SK-N-SH treated with all-trans-retinoic acid at 6 μM for 48 hours (cell line): ENCODE measurements at regions not wholly inside any gene's neighbourhood (a gene's known extent, or its start where the extent isn't known, plus 50 kb on each side); places are given as distances from the start of the nearest gene placed in this dataset.

Experiments
- CSDC2 ChIP-seq: fragments of 250-450 bp; sonication (Bioruptor Pico); IDR thresholded peaks from 2 replicates; pipeline ENCODE4 v1.5.0; 2020; ENCODE audit warnings: mild to moderate bottlenecking, moderate library complexity
- ESRRG ChIP-seq: fragments of 250-450 bp; sonication (Bioruptor Pico); IDR thresholded peaks from 2 replicates; pipeline ENCODE4 v1.6.1; 2021; ENCODE audit warnings: mild to moderate bottlenecking
- RARB ChIP-seq: fragments of 250-450 bp; sonication (Bioruptor Pico); IDR thresholded peaks from 2 replicates; pipeline ENCODE4 v1.8.0; 2021; ENCODE audit warnings: mild to moderate bottlenecking, moderate library complexity
- SNAI2 ChIP-seq: fragments of 250-450 bp; sonication (Bioruptor Pico); IDR thresholded peaks from 2 replicates; pipeline ENCODE4 v1.5.0; 2020; ENCODE audit warnings: mild to moderate bottlenecking, moderate library complexity
- TOX ChIP-seq: fragments of 250-450 bp; sonication (Bioruptor Pico); IDR thresholded peaks from 2 replicates; pipeline ENCODE4 v1.8.0; 2021; ENCODE audit warnings: mild to moderate bottlenecking, moderate library complexity, borderline replicate concordance
- ZFP3 ChIP-seq: fragments of 250-450 bp; sonication (Bioruptor Pico); IDR thresholded peaks from 2 replicates; pipeline ENCODE4 v1.5.0; 2020; ENCODE audit warnings: mild to moderate bottlenecking, moderate library complexity
- ZFP30 ChIP-seq: fragments of 450-650 bp; formaldehyde crosslinking; IDR thresholded peaks from 2 replicates; pipeline ENCODE4 v1.5.0; 2022; ENCODE audit warnings: mild to moderate bottlenecking, moderate library complexity
- ZNF70 ChIP-seq: fragments of 450-650 bp; formaldehyde crosslinking; IDR thresholded peaks from 2 replicates; pipeline ENCODE4 v1.5.0; 2020; ENCODE audit warnings: mild to moderate bottlenecking, moderate library complexity
- ZNF8 ChIP-seq: fragments of 450-650 bp; formaldehyde crosslinking; IDR thresholded peaks from 2 replicates; pipeline ENCODE4 v1.5.0; 2020; ENCODE audit warnings: mild to moderate bottlenecking, moderate library complexity
- TF ChIP-seq, protein P1 (sequence below): fragments of 250-450 bp; sonication (Bioruptor Pico); IDR thresholded peaks from 2 replicates; pipeline ENCODE4 v1.8.0; 2021; ENCODE audit warnings: low read depth, mild to moderate bottlenecking, moderate library complexity, borderline replicate concordance
- TF ChIP-seq, protein P2 (sequence below): fragments of 250-450 bp; sonication (Bioruptor Pico); IDR thresholded peaks from 2 replicates; pipeline ENCODE4 v1.8.0; 2020; ENCODE audit warnings: mild to moderate bottlenecking, moderate library complexity, borderline replicate concordance
- TF ChIP-seq, protein P3 (sequence below): fragments of 250-450 bp; sonication (Bioruptor Pico); IDR thresholded peaks from 2 replicates; pipeline ENCODE4 v1.5.1; 2020; ENCODE audit warnings: low read depth, mild to moderate bottlenecking, moderate library complexity

DNA sequence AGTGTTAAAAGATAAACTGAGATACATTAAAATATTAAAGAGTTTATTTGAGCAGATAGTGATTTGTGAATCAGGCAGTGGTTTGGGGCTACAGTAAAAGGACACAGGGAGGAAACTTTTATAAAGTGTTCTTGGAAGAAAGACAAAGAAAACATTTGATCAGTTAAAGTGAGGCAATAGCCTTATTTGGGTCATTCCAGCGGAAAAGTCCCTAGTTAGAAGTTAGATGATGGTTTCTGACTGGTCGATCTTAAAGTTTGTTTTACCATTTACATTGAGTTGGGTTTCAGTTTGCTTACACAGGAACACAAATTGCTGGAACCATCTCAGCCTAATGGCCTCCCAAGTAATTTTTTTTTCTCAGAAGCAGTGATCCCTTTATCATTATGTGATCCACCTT is 69.7 kb downstream of the PPP1R2C start:
- no peak for TF ChIP-seq ZFP3 (CRISPR knock-in tag)
- TF ChIP-seq ZNF70 (CRISPR knock-in tag) = no peak
- TF ChIP-seq, protein P1, sequence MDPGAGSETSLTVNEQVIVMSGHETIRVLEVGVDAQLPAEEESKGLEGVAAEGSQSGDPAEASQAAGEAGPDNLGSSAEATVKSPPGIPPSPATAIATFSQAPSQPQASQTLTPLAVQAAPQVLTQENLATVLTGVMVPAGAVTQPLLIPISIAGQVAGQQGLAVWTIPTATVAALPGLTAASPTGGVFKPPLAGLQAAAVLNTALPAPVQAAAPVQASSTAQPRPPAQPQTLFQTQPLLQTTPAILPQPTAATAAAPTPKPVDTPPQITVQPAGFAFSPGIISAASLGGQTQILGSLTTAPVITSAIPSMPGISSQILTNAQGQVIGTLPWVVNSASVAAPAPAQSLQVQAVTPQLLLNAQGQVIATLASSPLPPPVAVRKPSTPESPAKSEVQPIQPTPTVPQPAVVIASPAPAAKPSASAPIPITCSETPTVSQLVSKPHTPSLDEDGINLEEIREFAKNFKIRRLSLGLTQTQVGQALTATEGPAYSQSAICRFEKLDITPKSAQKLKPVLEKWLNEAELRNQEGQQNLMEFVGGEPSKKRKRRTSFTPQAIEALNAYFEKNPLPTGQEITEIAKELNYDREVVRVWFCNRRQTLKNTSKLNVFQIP (CRISPR knock-in tag) = no peak
- TF ChIP-seq RARB (CRISPR knock-in tag) = no peak
- no peak for TF ChIP-seq CSDC2 (CRISPR knock-in tag)
- TF ChIP-seq SNAI2 = no peak
- TF ChIP-seq ESRRG (CRISPR knock-in tag) = no peak
- TF ChIP-seq, protein P2, sequence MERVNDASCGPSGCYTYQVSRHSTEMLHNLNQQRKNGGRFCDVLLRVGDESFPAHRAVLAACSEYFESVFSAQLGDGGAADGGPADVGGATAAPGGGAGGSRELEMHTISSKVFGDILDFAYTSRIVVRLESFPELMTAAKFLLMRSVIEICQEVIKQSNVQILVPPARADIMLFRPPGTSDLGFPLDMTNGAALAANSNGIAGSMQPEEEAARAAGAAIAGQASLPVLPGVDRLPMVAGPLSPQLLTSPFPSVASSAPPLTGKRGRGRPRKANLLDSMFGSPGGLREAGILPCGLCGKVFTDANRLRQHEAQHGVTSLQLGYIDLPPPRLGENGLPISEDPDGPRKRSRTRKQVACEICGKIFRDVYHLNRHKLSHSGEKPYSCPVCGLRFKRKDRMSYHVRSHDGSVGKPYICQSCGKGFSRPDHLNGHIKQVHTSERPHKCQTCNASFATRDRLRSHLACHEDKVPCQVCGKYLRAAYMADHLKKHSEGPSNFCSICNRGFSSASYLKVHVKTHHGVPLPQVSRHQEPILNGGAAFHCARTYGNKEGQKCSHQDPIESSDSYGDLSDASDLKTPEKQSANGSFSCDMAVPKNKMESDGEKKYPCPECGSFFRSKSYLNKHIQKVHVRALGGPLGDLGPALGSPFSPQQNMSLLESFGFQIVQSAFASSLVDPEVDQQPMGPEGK = no peak
- TF ChIP-seq ZFP30 (CRISPR knock-in tag) = no peak
- no peak for TF ChIP-seq TOX (CRISPR knock-in tag)
- TF ChIP-seq ZNF8 = no peak
- TF ChIP-seq, protein P3, sequence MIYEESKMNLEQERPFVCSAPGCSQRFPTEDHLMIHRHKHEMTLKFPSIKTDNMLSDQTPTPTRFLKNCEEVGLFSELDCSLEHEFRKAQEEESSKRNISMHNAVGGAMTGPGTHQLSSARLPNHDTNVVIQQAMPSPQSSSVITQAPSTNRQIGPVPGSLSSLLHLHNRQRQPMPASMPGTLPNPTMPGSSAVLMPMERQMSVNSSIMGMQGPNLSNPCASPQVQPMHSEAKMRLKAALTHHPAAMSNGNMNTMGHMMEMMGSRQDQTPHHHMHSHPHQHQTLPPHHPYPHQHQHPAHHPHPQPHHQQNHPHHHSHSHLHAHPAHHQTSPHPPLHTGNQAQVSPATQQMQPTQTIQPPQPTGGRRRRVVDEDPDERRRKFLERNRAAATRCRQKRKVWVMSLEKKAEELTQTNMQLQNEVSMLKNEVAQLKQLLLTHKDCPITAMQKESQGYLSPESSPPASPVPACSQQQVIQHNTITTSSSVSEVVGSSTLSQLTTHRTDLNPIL (CRISPR knock-in tag) = no peak
